AG04449 (cell line): ENCODE measurements at regions not wholly inside any gene's neighbourhood (a gene's known extent, or its start where the extent isn't known, plus 50 kb on each side); places are given as distances from the start of the nearest gene placed in this dataset.

Source experiments
- CTCF ChIA-PET: fragments of 350-600 bp; formaldehyde crosslinking; extraction: SDS; loops from one replicate; lab custom pipeline; 2021; ENCODE audit warnings: antibody characterized with exemption; lab: Yijun Ruan, JAX
- POLR2A ChIA-PET: fragments of 400-600, 350-600 bp; formaldehyde crosslinking; extraction: SDS; loops from one replicate; lab custom pipeline; 2020; ENCODE audit warnings: antibody characterized with exemption, inconsistent platforms; lab: Yijun Ruan, JAX
- DNase-seq: peaks from one replicate; pipeline ENCODE4 v3.0.0-alpha.2; 2010; ENCODE audit warnings: low read depth, low spot score
- H3K4me3 ChIP-seq: 2 replicates; pipeline ENCODE4 v1.5.1; 2011; ENCODE audit warnings: low read depth, mild to moderate bottlenecking, control low read depth, low read length
- CTCF ChIP-seq: IDR thresholded peaks from one replicate; pipeline ENCODE4 v1.5.1; 2011; ENCODE audit warnings: mild to moderate bottlenecking, moderate library complexity, low read length, control low read depth, inconsistent platforms; ENCODE audit not compliant: insufficient read depth; ENCODE audit errors: missing control alignments

- ChIA-PET CTCF (no interaction called here), POLR2A (no interaction called here)
- DNase-seq: no peak
- TF ChIP-seq CTCF: no peak
- no peak overlapping the region for H3K4me3 ChIP-seq
Observed at GRCh38 chrX:25066131-25066530, 50.4 kb upstream of the ARX start.
